ENCODE measurements at regions not wholly inside any gene's neighbourhood (a gene's known extent, or its start where the extent isn't known, plus 50 kb on each side); places are given as distances from the start of the nearest gene placed in this dataset.
A peak's percentile ranks its signal among the peaks of the same experiment; 100 is the strongest.

GRCh38 chr13:73730014-73730413 lies 404.2 kb downstream of the KLF12 start:
- no peak for TF ChIP-seq CTCF (IDR thresholded peaks at IDR 0.05; ENCODE audit: low read depth, low read length)
- DNase-seq (ENCODE audit: low read depth, low spot score) = no peak
- H3K4me3 ChIP-seq (ENCODE audit: low read depth, low read length) = no peak overlapping the region
- in situ Hi-C loops (cut with HindIII; ENCODE audit: low sequenced_read_pairs) = no loop called here

- no peak for DNase-seq (ENCODE audit: low read depth, low spot score)
- TF ChIP-seq CTCF (IDR thresholded peaks at IDR 0.05; ENCODE audit: low read depth, low read length) = no peak
- no peak overlapping the region for H3K4me3 ChIP-seq (ENCODE audit: low read depth, low read length)
- in situ Hi-C loops (cut with HindIII; ENCODE audit: low sequenced_read_pairs) = no loop called here
These were observed 405.2 kb downstream of the KLF12 start for GRCh38 chr13:73729046-73729445.

- no peak overlapping the region for H3K4me3 ChIP-seq (ENCODE audit: low read depth, low read length)
- peak; percentile 52 for TF ChIP-seq CTCF (IDR thresholded peaks at IDR 0.05; ENCODE audit: low read depth, low read length)
- DNase-seq (ENCODE audit: low read depth, low spot score) = peak; percentile 61
- in situ Hi-C loops (cut with HindIII; ENCODE audit: low sequenced_read_pairs) = no loop called here
These were observed 412.1 kb downstream of the KLF12 start for GRCh38 chr13:73722120-73722519.

GRCh38 chr13:73721571-73721970 lies 412.6 kb downstream of the KLF12 start:
- DNase-seq (ENCODE audit: low read depth, low spot score) = no peak
- in situ Hi-C loops (cut with HindIII; ENCODE audit: low sequenced_read_pairs) = no loop called here
- TF ChIP-seq CTCF (IDR thresholded peaks at IDR 0.05; ENCODE audit: low read depth, low read length) = no peak
- H3K4me3 ChIP-seq (ENCODE audit: low read depth, low read length) = no peak overlapping the region

GRCh38 chr13:73720216-73720840 lies 413.9 kb downstream of the KLF12 start:
- DNase-seq (ENCODE audit: low read depth, low spot score) = no peak
- H3K4me3 ChIP-seq (ENCODE audit: low read depth, low read length) = no peak overlapping the region
- no peak for TF ChIP-seq CTCF (IDR thresholded peaks at IDR 0.05; ENCODE audit: low read depth, low read length)
- in situ Hi-C loops (cut with HindIII; ENCODE audit: low sequenced_read_pairs) = no loop called here

GRCh38 chr13:73718246-73718645 lies 416.0 kb downstream of the KLF12 start:
- no peak for TF ChIP-seq CTCF (IDR thresholded peaks at IDR 0.05; ENCODE audit: low read depth, low read length)
- DNase-seq (ENCODE audit: low read depth, low spot score) = no peak
- no peak overlapping the region for H3K4me3 ChIP-seq (ENCODE audit: low read depth, low read length)
- in situ Hi-C loops (cut with HindIII; ENCODE audit: low sequenced_read_pairs) = no loop called here
